NCI-H69 (cell line): ENCODE measurements at regions not wholly inside any gene's neighbourhood (a gene's known extent, or its start where the extent isn't known, plus 50 kb on each side); places are given as distances from the start of the nearest gene placed in this dataset.
"Not testable (repeated sequence)": the region's sequence is repeated elsewhere in the genome, so short reads cannot be mapped to it uniquely, and the experiment has no call there.

Experiments used
- DNase-seq: peaks from one replicate; lab custom pipeline; 2025; lab: John Stamatoyannopoulos, UW

DNA sequence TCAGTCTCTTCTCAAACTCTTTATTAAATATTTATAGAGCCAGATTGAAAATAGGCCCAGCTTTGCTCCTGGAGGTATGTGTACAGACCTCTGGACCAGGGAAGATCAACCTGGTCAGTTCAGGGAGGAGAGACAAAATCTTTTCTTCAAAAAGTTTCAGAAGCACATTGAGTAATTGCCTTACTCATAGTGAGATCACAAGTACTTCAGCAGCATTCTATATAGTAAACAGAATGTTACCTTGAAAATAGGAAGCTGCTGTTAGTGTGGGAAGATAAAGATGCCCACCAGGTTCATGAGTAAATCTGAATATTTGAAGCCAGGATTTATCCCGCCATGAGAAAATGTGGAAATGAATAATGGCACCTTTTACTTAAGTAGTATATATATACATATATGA lies 665.9 kb upstream of the CITED2 start:
- DNase-seq: no peak

DNA sequence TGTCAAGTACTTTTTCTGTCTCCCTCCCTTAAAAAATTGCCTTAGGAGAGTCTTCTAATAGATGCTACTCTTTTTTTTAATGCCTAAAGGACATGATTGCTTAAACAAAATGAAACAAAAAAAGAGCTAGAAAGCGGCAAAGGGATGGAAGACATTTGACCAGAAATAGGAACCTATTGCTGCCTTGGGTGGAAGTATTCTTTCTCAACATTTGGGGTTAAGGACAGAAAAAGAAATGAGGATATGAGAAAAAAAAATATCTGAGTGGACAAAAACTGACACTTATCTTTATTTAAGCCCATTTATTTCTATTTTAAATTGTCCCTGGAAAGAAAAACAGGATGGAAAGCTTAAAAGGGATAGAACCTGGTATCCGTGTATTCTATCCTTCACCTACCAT lies 664.9 kb upstream of the CITED2 start:
- no peak for DNase-seq

DNA sequence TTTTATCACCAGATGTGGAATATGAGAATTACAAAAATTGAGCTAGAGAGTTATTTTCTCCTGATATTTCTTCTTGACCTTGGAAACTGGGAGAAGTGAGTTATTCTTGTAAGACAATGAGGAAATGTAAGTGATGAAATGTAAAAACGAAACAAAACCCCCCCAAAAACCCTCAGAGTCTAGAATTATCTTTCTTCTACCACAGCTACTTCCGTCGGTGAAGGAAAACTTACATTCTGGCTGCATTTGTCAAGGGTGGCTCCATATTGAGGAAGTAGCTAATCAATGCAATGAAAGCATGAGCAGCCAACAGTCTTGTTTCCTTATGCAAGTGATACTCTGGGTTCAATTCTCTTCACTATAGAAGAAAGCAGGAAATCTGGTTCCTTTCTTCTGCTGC lies 661.7 kb upstream of the CITED2 start:
- no peak for DNase-seq

- DNase-seq: no peak
Measured at GRCh38 chr6:140032189-140032588, 657.7 kb upstream of the CITED2 start.

GRCh38 chr6:140029551-140029950 lies 655.1 kb upstream of the CITED2 start:
- DNase-seq: no peak

GRCh38 chr6:140027219-140027618 lies 652.8 kb upstream of the CITED2 start:
- DNase-seq: no peak

DNA sequence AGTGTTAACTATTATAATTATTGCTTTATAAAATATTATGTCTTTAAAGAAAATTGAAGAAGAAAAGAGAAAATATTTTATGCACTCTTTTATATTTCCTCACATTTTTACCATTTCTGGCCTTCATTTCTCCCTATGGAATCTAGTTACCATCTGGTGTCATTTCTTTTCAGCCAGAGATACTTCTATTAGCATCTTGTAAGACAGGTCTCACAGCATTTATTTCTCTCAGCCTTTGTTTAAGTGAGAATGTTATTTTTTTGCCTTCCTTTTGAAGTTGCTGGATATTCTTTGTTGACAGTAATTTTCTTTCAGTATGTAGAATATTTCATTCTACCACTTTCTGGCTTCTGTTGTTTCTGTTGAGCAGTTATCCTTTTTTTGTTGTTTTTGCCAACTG lies 652.1 kb upstream of the CITED2 start:
- DNase-seq: no peak

- DNase-seq: no peak
Measured at GRCh38 chr6:140025171-140025570, 650.7 kb upstream of the CITED2 start.

- no peak for DNase-seq
Measured at GRCh38 chr6:140020207-140020791, 645.9 kb upstream of the CITED2 start.

- DNase-seq: no peak
Measured at GRCh38 chr6:140018588-140018987, 644.1 kb upstream of the CITED2 start.

- DNase-seq: no peak
Measured at GRCh38 chr6:140017470-140017869, 643.0 kb upstream of the CITED2 start.

GRCh38 chr6:140012150-140012549 lies 637.7 kb upstream of the CITED2 start:
- no peak for DNase-seq

DNA sequence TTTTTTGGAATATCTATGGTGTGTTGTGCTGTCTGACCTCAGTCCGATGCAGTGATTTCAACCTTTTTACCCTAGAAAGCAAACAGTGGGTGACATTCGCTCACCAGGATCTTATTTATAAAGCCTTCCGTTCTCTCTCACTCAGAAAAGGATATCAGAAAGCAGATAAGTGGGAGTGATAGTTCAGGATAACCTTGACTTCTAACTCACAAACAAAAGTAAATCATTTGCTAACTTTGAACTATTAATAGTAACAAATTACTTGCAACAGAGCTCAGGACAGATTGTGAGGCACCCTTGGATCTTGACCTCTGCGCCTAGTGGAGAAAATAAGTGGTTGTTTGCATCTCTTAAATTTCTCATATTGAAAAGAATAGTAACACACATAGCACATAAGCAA lies 637.1 kb upstream of the CITED2 start:
- no peak for DNase-seq

DNA sequence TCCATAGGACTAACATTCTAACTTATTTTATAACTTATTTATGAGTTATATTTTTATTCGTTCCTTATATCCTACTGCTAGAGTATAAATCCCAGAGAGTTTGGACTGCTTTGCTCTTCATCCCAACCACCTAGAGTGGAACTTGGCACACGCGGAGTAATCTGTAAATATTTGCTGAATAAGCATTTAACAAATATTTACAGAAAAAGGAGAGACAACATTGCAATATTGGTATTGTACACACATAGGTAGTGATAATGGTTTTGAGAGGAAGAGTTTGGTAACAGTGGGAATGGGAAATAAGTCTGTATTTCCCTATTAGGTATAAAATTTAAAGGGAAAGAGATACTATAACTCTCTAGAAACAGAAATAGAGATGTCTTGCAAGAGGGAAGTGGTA lies 634.8 kb upstream of the CITED2 start:
- DNase-seq: no peak

DNA sequence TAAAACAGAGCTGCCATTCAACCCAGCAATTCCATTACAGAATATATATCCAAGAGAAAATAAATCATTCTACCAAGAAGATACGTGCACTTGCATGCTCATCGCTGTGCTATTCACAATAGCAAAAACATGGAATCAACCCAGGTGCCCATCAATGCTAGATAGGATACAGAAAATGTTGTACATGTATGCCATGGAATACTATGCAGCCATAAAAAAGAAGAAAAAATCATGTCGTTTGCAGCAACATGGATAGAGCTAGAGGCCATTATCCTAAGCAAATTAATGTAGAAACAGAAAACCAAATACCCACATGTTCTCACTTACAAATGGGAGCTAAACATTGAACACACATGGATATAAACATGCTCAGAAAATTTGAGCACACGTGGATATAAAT lies 633.1 kb upstream of the CITED2 start:
- no peak for DNase-seq

DNA sequence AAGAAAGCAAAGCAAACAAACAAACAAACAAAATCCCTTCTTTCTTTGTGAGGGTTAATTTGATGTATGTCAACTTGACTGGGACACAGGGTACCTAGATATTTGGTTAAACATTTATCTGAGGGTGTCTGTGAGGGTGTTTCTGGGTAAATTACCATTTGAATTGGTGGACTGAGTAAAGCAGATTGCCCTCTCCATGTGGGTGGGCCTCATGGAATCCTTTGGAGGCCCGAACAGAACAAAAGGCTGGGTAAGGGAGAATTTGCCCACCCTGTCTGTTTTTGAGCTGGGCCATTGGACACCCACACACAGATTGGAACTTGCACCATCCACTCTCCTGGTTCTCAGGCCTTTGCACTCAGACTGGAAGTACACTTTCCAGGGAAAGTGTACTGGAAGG lies 628.8 kb upstream of the CITED2 start:
- DNase-seq: no peak

- no peak for DNase-seq
Measured at GRCh38 chr6:140002396-140003022, 628.1 kb upstream of the CITED2 start.

DNA sequence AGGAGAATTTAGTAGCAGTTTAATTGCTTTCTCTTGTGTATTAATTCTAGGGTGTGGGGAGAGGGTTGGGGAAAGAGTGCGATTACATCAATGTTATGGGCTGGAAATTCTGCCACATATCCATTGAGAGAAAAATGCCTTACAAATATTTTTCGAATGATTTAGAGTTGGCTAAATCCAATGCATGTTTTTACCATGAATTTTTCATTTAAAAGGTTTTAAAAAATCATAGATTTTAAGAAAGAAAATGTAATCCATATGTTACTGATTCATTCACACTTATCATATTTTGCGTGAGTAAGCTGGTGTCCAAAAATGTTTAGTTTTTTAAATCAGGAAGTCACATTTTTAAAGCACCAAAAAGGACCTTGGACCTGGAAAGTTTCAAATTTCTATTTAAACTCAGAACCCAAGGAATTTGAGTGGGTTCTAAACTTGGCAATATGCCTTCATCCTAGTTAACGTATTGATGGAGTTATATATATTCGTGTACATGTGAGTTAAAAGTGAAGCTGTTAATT lies 627.4 kb upstream of the CITED2 start:
- no peak for DNase-seq

DNA sequence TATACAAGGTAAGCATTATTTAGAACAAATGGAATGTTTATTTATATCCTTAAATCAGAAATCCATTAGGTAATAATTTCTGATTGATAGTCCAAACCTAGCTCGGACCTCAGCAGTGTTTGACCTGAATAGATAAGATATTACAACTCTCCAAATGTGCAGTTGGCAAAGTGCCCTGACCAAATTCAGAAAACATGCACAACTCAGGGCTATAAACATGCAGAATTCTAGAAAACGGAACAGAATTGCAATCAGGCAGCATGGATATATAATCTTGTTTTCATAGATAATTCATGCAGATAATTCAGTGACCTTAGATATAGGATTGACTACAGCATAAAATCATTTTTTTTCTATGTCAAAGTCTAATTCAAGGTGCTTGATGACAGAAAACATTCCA lies 626.6 kb upstream of the CITED2 start:
- no peak for DNase-seq

DNA sequence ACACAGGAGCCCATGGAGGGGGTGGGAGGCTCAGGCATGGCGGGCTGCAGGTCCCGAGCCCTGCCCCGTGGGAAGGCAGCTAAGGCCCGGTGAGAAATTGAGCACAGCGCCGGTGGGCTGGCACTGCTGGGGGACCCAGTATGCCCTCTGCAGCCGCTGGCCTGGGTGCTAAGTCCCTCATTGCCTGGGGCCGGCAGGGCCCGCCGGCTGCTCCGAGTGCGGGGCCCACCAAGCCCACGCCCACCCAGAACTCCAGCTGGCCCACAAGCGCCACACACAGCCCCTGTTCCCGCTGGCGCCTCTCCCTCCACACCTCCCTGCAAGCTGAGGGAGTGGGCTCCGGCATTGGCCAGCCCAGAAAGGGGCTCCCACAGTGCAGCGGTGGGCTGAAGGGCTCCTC lies 625.2 kb upstream of the CITED2 start:
- not testable (repeated sequence) for DNase-seq

- DNase-seq: not testable (repeated sequence)
Measured at GRCh38 chr6:139998478-139998877, 624.0 kb upstream of the CITED2 start.

- DNase-seq: peak; percentile 62
Measured at GRCh38 chr6:139996253-139996834, 621.9 kb upstream of the CITED2 start.

DNA sequence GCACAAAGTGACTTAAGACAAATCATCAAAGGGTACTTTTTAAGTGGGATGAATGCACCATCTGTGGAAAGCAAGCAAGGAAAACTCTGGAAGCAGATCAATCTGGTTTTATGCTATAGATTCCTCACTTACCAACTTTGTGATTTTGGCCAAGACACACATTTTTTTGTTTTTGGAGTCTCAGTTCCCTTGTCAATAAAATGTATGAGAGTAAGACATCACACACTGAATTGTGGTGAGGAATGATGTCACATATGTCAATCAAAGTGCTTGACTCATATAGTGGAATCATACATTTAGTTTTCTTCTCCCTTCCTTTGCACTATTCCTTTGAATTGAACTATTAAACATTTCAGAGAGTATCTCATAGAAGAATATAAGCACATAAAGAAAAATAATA lies 620.5 kb upstream of the CITED2 start:
- DNase-seq: no peak
